HG03196 (cell line): ENCODE measurements at regions not wholly inside any gene's neighbourhood (a gene's known extent, or its start where the extent isn't known, plus 50 kb on each side); places are given as distances from the start of the nearest gene placed in this dataset.
"Not testable (repeated sequence)": the region's sequence is repeated elsewhere in the genome, so short reads cannot be mapped to it uniquely, and the experiment has no call there.

ENCODE experiments used
- ATAC-seq: cut with Tn5 transposase; IDR thresholded peaks from one replicate; pipeline ENCODE4 v1.9.1; 2021; ENCODE audit not compliant: unreplicated experiment

- ATAC-seq: peak; percentile 39
Observed at GRCh38 chr11:21625982-21626381, 566.9 kb upstream of the ANO5 start.

DNA sequence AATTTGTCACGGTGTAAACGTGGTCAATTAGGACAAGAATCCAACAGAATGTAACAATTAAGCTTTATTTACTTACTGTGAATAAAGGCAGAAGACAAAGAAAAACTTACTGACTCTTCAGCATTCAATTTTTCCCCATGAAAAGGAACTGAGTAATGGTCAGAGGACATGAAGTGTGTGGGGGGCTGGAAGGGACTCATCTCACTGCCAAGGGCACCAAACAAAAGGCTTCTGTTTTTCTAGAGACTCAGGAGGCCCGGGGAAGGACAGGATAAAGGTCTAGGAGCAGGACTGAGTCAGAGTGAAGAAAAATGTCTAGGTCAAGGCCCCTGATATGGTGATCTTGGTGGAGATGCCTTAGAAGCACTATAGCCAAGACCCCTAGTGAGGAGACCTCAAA is 564.2 kb upstream of the ANO5 start:
- no peak for ATAC-seq

GRCh38 chr11:21630934-21631478 is 561.9 kb upstream of the ANO5 start:
- peak; percentile 67 for ATAC-seq

- no peak for ATAC-seq
Observed at GRCh38 chr11:21631991-21632390, 560.9 kb upstream of the ANO5 start.

DNA sequence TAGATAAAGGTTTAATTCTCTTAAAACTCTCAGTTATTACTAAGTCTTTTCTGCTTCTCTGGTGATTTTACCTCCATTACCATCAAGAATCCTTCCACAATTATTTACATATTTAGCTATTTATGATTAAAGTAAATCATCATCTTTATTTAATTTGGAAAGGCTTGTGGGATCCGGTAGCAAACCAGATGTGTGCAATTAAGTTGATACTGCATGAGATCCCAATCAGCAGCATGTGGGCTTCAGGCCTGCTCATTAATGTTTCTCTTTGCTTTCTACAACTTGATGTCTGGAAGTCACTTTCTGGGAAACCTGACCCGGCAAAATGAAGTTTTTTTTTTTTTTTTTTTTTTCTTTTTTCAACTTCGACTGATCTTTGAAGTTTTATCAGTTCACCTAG is 558.4 kb upstream of the ANO5 start:
- no peak for ATAC-seq

DNA sequence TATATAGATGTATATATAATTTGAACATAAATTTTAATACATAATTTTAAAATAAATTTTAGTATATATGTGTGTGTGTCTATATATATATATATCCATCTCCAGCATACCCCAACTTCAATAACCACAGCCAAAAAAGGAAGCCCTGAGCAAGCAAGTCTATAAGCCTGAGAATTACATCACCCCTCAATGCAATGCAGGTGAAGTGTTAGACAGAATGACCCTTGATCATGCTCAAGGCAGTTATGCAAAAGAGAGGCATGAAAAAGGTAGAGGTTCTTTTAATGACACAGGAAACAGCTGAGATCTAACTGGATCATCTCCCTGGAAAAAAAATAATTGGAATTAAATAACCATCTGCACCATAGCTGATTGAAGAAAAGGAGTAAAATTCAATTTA is 557.9 kb upstream of the ANO5 start:
- ATAC-seq: no peak

- ATAC-seq: peak; percentile 49
Observed at GRCh38 chr11:21635394-21636145, 557.3 kb upstream of the ANO5 start.

DNA sequence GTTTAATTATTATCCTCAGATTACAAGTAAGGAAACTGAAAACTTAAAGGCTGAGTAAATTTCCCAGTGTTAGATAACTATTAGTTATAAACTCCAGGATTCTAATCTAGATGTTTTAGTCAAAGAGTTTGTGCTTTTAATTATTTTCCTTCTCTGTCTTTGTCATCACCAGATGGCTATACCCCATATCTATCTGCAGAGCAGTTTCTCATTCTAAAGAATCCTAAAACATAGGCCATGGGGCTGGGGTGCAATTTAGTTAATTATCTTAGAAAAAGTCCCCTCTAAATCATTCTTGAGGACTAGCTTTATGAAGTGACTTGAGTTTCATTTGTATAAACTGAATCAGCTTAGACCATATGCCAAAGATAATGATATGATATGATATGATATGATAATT is 556.3 kb upstream of the ANO5 start:
- ATAC-seq: no peak

DNA sequence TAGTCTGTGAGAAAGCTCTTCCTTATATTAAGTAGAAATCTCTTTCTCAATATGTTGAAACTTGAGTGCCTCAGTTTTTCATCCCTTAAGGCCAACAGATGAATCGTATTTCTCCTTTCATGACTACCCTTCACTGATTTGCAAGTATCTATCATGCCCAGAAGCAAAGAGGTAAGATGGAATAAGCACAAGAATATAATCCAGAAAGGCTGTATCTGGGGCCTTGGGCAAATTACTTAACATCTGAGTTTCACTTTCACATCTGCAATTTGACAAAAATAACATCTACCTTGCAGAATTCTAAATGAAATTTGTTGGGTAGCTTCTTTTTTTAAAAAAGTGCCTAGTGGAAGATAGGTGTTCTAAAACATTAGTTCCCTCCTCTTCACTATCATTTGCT is 552.4 kb upstream of the ANO5 start:
- no peak for ATAC-seq

DNA sequence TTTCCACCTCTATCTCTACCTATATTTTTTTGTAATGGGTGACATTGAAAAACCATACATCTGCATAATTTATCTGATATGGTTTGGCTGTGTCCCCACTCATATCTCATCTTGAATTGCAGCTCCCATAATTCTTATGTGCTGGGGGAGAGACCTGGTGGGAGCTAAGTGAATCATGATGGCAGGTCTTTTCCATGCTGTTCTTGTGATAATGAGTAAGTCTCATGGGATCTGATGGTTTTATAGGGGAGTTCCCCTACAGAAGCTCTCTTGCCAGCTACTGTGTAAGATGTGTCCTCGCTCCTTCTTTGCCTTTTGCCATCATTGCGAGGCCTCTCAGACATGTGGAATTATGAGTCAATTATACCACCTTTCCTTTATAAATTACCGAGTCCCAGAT is 551.0 kb upstream of the ANO5 start:
- ATAC-seq: no peak

GRCh38 chr11:21646351-21646750 is 546.5 kb upstream of the ANO5 start:
- no peak for ATAC-seq

DNA sequence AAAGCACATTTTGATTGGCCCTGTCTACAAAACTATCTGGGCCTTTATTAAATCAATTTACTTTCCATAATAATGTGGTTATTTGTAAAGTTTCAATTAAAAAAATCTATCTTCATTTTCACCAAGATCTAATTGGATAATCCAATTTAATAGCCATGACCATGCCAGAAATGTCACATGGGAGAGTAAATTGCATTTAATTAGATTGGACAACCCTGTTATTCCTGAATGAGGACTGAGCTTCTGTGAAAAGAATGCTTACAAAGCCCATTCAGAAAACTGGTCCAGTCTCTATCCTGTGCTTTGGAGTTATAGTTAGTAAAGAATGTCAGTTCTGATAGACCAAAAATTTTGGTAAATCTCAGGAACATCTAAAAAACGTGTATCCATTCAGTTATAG is 541.9 kb upstream of the ANO5 start:
- no peak for ATAC-seq

- no peak for ATAC-seq
Observed at GRCh38 chr11:21653951-21654421, 538.9 kb upstream of the ANO5 start.

- ATAC-seq: no peak
Observed at GRCh38 chr11:21656065-21656464, 536.8 kb upstream of the ANO5 start.

GRCh38 chr11:21658654-21659193 is 534.2 kb upstream of the ANO5 start:
- no peak for ATAC-seq

DNA sequence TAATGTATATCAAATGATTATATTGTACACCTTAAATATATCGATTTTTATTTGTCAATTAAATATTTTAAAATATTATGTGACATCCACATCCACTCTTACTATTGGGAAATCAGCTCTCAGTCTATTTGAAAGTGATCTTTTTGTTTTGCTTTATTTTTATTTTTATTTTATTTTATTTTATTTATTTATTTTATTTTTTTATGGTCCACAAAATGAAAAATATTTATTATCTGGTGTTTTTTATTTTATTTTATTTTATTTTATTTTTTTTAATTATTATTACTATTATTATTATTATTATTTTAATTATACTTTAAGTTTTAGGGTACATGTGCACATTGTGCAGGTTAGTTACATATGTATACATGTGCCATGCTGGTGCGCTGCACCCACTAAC is 533.5 kb upstream of the ANO5 start:
- not testable (repeated sequence) for ATAC-seq

- ATAC-seq: no peak
Observed at GRCh38 chr11:21659961-21660360, 532.9 kb upstream of the ANO5 start.

- ATAC-seq: no peak
Observed at GRCh38 chr11:21675049-21675616, 517.8 kb upstream of the ANO5 start.

DNA sequence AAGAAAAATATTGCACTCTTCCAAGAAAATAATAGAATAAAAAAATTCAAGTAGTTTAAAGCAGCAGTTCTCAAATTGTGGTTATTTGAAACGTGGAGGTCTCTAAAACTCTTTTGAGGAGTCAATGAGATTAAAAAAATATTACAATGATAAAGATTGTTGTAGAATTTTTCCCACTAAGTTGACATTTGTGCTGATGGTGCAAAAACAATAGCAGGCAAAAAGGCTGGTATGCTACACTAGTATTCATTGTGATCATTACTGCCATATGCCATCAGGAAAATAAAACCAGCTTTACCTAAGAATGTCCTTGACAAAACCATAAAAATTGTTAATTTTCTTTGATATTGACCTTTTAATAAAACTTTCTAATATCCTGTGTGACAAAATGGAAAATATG is 505.2 kb upstream of the ANO5 start:
- no peak for ATAC-seq

- no peak for ATAC-seq
Observed at GRCh38 chr11:21704539-21704938, 488.3 kb upstream of the ANO5 start.

DNA sequence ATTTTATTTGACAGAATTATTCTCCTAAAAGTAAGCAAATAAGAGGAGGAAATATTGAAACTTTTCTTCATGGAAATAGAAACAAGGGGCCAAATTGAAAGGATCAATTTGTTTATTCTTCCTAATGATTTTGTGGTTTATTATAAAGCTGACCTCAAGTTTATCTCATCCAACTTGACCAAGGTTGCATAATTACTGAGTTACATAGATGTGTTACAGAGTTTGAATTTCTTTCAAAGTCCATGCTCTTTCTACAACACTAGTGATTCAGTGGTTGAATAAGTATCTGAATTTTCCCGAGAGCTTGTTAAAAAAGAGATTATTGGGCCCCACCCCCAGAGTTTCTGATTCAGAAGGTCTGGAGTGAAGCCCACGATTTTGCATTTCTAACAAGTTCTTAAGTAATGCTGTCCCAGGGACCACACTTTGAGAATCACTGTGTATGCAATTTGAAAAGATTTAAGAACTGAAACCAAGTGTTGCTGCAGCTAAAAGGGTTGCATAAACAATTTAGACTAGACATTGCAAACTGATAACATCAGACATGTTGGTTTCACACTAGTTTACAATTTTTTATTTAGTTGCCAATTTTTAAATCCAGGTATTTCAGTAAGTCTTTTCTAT is 485.7 kb upstream of the ANO5 start:
- ATAC-seq: no peak

- no peak for ATAC-seq
Observed at GRCh38 chr11:21710809-21711208, 482.1 kb upstream of the ANO5 start.
